H1 (cell line): ENCODE measurements at regions not wholly inside any gene's neighbourhood (a gene's known extent, or its start where the extent isn't known, plus 50 kb on each side); places are given as distances from the start of the nearest gene placed in this dataset.

Source experiments
- CBX5 ChIP-seq: fragments of 300-800, 300-1000 bp; sonication (generic); IDR thresholded peaks from 2 replicates; pipeline ENCODE4 v1.7.1; 2016; ENCODE audit warnings: antibody characterized with exemption, low read length, low read depth
- CHD2 ChIP-seq: IDR thresholded peaks from 2 replicates; pipeline ENCODE4 v1.6.1; 2012; ENCODE audit warnings: low read length, improper control_type of control experiment
- CTCF ChIP-seq, 3 experiments: IDR thresholded peaks; 1 replicate in 2 of 3; 2 replicates in 1 of 3; pipeline versions ENCODE4 v1.5.1 to v1.6.1; 2011; ENCODE audit warnings: low read length in 3 of 3, mild to moderate bottlenecking in 3 of 3, inconsistent platforms in 2 of 3, low read depth in 1 of 3, moderate library complexity in 1 of 3; ENCODE audit not compliant: insufficient read depth in 1 of 3; ENCODE audit errors: control extremely low read depth in 1 of 3
- EZH2 ChIP-seq: fragments of 200-600 bp; sonication (generic); IDR thresholded peaks from 2 replicates; pipeline ENCODE4 v1.7.1; 2012; ENCODE audit warnings: low read depth, mild to moderate bottlenecking, moderate library complexity, low read length, inconsistent platforms; ENCODE audit not compliant: severe bottlenecking
- FOSL1 ChIP-seq: IDR thresholded peaks from 2 replicates; pipeline ENCODE4 v1.6.1; 2011; ENCODE audit warnings: mild to moderate bottlenecking, low read depth, low read length, moderate library complexity; ENCODE audit not compliant: insufficient read depth
- GABPA ChIP-seq: IDR thresholded peaks from 2 replicates; pipeline ENCODE4 v1.6.1; 2011; ENCODE audit warnings: mild to moderate bottlenecking, low read length, moderate library complexity, borderline replicate concordance; ENCODE audit not compliant: insufficient read depth
- KDM5A ChIP-seq: fragments of 200-600 bp; IDR thresholded peaks from 2 replicates; pipeline ENCODE4 v1.7.1; 2012; ENCODE audit warnings: mild to moderate bottlenecking, low read length, inconsistent platforms, mixed read lengths
- SP1 ChIP-seq: IDR thresholded peaks from 2 replicates; pipeline ENCODE4 v1.6.1; 2011; ENCODE audit warnings: low read depth, low read length
- ZNF274 ChIP-seq: IDR thresholded peaks from 2 replicates; pipeline ENCODE4 v1.7.0; 2012; ENCODE audit warnings: low read length, borderline replicate concordance; ENCODE audit errors: extremely low read depth

DNA sequence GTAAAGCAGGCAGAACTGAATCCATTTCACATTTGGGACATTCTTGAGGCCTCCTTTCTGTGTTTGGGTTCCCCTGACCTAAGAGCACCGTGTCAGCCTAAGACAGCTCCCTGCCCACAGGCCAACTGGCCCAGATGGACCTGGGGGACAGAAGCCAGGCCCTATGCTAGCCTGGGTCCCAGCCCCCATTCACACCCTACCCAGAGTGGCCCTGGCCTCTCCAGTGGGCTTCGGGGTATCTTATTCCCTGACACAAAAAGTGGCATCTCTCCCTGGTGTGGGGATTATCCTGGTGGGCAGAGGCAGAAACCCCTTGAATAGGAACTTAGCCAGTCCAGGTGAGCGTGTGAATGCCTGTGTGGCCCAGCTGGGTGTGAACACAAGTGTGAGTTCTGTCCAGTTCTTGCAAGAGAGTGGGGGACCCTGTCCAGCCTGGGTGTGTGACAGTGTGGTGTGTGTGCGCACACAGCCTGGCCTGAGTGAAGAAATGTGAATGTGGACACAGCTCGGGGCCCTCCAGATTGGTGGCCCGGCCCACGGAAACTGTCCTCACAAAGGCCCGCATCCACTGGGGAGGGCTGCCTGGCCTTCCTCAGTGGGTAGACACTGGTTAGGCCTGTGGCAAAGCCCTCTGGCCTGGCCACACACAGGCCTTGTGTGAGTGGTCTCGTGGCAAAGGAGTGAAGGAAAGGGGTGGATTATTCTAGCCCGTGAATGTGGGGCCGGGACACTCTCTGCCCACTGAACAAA is 63.0 kb upstream of the HAAO start (continued):
- TF ChIP-seq KDM5A (no peak), CHD2 (no peak), SP1 (no peak), EZH2 (no peak), GABPA (no peak), ZNF274 (no peak), FOSL1 (no peak), CBX5 (no peak), CTCF (IDR thresholded peaks at IDR 0.05; ENCODE audit: control extremely low read depth in 1 of 3, insufficient read depth in 1 of 3, low read depth in 1 of 3, low read length in 3 of 3) (no peak)
